ENCODE measurements at regions not wholly inside any gene's neighbourhood (a gene's known extent, or its start where the extent isn't known, plus 50 kb on each side); places are given as distances from the start of the nearest gene placed in this dataset.

DNA sequence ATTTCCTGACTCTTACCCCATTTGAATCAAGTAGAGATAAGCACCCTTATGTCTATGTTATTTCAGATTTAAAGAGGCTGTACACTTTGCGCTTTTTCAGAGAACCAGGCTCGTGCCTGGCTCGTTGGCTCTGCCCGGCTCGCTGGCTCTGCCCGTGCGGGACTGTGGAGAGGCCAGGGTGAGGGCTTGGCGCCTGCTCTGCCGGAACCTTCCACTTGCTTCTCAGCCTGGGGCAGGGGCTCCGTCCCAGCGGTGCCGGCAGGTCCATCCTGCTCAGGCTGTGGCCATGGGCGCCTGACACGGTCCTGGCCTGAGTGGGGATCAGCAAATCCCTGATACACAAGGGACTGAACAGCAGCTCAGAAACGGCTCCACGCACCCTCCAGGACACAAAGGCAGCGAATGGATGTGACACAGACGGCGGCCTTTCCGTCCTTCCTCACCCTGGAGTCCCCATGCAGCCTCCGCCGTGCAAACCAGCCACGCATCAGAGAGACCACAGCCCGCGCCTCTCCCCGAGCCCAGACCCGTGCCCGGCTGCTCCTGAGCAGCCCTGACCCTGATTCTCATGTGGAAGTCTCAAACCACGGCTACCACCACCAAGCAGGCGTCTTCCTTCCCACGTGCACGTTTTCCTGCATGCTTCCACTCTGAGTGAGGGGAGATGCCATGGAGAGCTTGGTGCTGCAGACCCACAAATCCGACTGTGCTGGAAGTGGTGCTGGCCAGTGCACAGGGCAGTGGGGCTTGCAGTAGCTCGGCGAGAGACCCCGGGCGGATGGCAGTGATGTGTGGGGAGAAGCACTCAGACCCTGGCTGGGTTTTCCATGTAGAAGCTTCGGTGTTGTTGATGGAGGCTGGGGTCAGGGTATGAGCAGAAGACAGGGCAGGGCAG lies 233.9 kb downstream of the ERMARD start:
- TF ChIP-seq CTCF (IDR thresholded peaks at IDR 0.05): no peak
- Mint-ChIP-seq H3K27me3 (ENCODE audit: unreplicated experiment) (no peaks in the 10 kb centered on the region), H3K36me3 (ENCODE audit: unreplicated experiment) (no peaks in the 10 kb centered on the region), H3K4me1 (ENCODE audit: unreplicated experiment) (no peaks in the 10 kb centered on the region), H3K9me3 (ENCODE audit: unreplicated experiment) (no peaks in the 10 kb centered on the region), H3K4me3 (ENCODE audit: unreplicated experiment) (no peak overlapping the region), H3K27ac (ENCODE audit: unreplicated experiment) (no peak overlapping the region)
- DNase-seq (ENCODE audit: extremely low spot score, unreplicated experiment): no peak

- H3K4me3 Mint-ChIP-seq (ENCODE audit: unreplicated experiment): no peak overlapping the region
Observed at GRCh38 chr6:169984181-169985120, 233.0 kb downstream of the ERMARD start.

DNA sequence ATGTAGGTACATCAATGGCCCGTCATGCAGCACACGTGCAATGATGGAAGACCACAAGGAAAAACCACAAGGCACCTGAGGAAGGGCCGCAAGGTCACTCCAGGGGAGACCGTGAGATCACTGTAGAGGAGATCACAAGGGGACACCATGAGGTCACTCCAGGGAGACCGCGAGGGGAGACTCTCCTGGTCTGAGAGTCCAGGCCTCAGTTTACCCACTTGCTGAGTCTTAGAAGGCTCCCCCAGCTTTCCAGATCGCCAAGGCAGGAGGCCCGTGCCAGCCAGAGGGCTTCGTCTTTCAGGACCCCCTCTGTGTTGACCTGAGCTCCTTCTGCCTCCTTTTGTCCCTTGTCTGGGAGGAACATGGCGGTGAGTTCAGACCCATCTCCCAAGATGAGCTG lies 232.2 kb downstream of the ERMARD start:
- Mint-ChIP-seq H3K27ac (ENCODE audit: unreplicated experiment) (no peak overlapping the region), H3K9me3 (ENCODE audit: unreplicated experiment) (no peaks in the 10 kb centered on the region), H3K36me3 (ENCODE audit: unreplicated experiment) (no peaks in the 10 kb centered on the region), H3K27me3 (ENCODE audit: unreplicated experiment) (no peaks in the 10 kb centered on the region), H3K4me1 (ENCODE audit: unreplicated experiment) (no peaks in the 10 kb centered on the region), H3K4me3 (ENCODE audit: unreplicated experiment) (no peak overlapping the region)
- TF ChIP-seq CTCF (IDR thresholded peaks at IDR 0.05): no peak
- DNase-seq (ENCODE audit: extremely low spot score, unreplicated experiment): no peak

More at GRCh38 chr6:169984181-169985120, 233.0 kb downstream of the ERMARD start:
- DNase-seq (ENCODE audit: extremely low spot score, unreplicated experiment): no peak
- no peak for TF ChIP-seq CTCF (IDR thresholded peaks at IDR 0.05)
- Mint-ChIP-seq H3K9me3 (ENCODE audit: unreplicated experiment) (no peaks in the 10 kb centered on the region), H3K27me3 (ENCODE audit: unreplicated experiment) (no peaks in the 10 kb centered on the region), H3K36me3 (ENCODE audit: unreplicated experiment) (no peaks in the 10 kb centered on the region), H3K27ac (ENCODE audit: unreplicated experiment) (no peak overlapping the region), H3K4me1 (ENCODE audit: unreplicated experiment) (no peaks in the 10 kb centered on the region)

DNA sequence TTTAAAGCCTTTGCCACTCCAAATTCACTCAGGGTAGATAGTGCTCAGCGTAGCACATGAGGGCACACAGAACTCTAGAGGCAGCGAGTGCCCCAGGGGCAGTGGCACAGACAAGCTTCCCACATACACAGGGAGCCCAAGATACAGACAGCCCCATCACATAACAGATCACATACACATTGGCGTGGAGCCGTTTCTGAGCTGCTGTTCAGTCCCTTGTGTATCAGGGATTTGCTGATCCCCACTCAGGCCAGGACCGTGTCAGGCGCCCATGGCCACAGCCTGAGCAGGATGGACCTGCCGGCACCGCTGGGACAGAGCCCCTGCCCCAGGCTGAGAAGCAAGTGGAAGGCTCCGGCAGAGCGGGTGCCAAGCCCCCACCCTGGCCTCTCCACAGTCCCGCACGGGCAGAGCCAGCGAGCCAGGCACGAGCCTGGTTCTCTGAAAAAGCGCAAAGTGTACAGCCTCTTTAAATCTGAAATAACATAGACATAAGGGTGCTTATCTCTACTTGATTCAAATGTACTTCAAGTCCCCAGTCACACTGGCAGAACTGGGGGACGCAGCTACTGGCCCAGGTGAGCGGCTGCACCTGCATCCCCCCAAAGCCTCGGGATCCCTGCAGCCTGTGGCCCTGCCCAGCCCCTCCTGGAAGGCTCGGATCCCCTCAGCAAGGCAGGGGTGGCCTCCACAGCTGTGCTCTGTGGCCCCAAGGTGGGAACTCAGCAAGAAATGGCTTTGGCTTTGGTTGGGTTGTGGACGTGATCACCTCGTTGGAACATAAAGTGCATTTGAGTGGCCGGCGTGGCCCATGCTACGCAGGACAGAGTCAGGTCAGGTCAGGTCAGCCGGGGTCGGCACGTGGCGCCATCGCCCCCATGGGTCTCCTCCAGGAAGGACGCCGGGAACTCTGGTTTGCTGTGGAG lies 231.3 kb downstream of the ERMARD start:
- no peak for DNase-seq (ENCODE audit: extremely low spot score, unreplicated experiment)
- Mint-ChIP-seq H3K27me3 (ENCODE audit: unreplicated experiment) (no peaks in the 10 kb centered on the region), H3K27ac (ENCODE audit: unreplicated experiment) (no peak overlapping the region), H3K9me3 (ENCODE audit: unreplicated experiment) (no peaks in the 10 kb centered on the region), H3K4me1 (ENCODE audit: unreplicated experiment) (no peaks in the 10 kb centered on the region), H3K36me3 (ENCODE audit: unreplicated experiment) (no peaks in the 10 kb centered on the region), H3K4me3 (ENCODE audit: unreplicated experiment) (no peak overlapping the region)
- TF ChIP-seq CTCF (IDR thresholded peaks at IDR 0.05): no peak

Data from osteocyte (in vitro differentiated cells).